LoVo (cell line): ENCODE measurements at regions not wholly inside any gene's neighbourhood (a gene's known extent, or its start where the extent isn't known, plus 50 kb on each side); places are given as distances from the start of the nearest gene placed in this dataset.

ENCODE experiments used
- DNase-seq: peaks from one replicate; pipeline ENCODE4 v3.0.0-alpha.2; 2016; ENCODE audit warnings: low spot score

GRCh38 chr20:16174311-16174710, 398.9 kb downstream of the KIF16B start:
- DNase-seq, result no peak

GRCh38 chr20:16173044-16173443, 400.2 kb downstream of the KIF16B start:
- DNase-seq, result no peak

GRCh38 chr20:16171180-16171579, 402.1 kb downstream of the KIF16B start:
- DNase-seq, result no peak

GRCh38 chr20:16170406-16170971, 402.8 kb downstream of the KIF16B start:
- DNase-seq, result no peak

GRCh38 chr20:16167423-16168130, 405.7 kb downstream of the KIF16B start:
- no peak for DNase-seq

GRCh38 chr20:16166737-16167136, 406.5 kb downstream of the KIF16B start:
- no peak for DNase-seq

GRCh38 chr20:16158976-16159286, 414.3 kb downstream of the KIF16B start:
- DNase-seq, result no peak

- no peak for DNase-seq
Measured at GRCh38 chr20:16158090-16158975, 414.9 kb downstream of the KIF16B start.

GRCh38 chr20:16147916-16148315, 425.3 kb downstream of the KIF16B start:
- DNase-seq, result no peak

GRCh38 chr20:16147216-16147615, 426.0 kb downstream of the KIF16B start:
- no peak for DNase-seq

- no peak for DNase-seq
Measured at GRCh38 chr20:16145919-16146318, 427.3 kb downstream of the KIF16B start.

GRCh38 chr20:16143596-16143995, 429.7 kb downstream of the KIF16B start:
- no peak for DNase-seq

GRCh38 chr20:16135630-16136029, 437.6 kb downstream of the KIF16B start:
- no peak for DNase-seq

- DNase-seq, result no peak
Measured at GRCh38 chr20:16132036-16132798, 441.0 kb downstream of the KIF16B start.

GRCh38 chr20:16129411-16129810, 443.8 kb downstream of the KIF16B start:
- no peak for DNase-seq

- no peak for DNase-seq
Measured at GRCh38 chr20:16128538-16129106, 444.6 kb downstream of the KIF16B start.

- DNase-seq, result no peak
Measured at GRCh38 chr20:16125816-16126215, 447.4 kb downstream of the KIF16B start.

- no peak for DNase-seq
Measured at GRCh38 chr20:16124911-16125776, 448.1 kb downstream of the KIF16B start.

GRCh38 chr20:16124491-16124890, 448.8 kb downstream of the KIF16B start:
- no peak for DNase-seq

- no peak for DNase-seq
Measured at GRCh38 chr20:16123623-16124022, 449.6 kb downstream of the KIF16B start.

GRCh38 chr20:16119909-16120308, 453.3 kb downstream of the KIF16B start:
- DNase-seq, result no peak
